ENCODE measurements at regions not wholly inside any gene's neighbourhood (a gene's known extent, or its start where the extent isn't known, plus 50 kb on each side); places are given as distances from the start of the nearest gene placed in this dataset.

DNA sequence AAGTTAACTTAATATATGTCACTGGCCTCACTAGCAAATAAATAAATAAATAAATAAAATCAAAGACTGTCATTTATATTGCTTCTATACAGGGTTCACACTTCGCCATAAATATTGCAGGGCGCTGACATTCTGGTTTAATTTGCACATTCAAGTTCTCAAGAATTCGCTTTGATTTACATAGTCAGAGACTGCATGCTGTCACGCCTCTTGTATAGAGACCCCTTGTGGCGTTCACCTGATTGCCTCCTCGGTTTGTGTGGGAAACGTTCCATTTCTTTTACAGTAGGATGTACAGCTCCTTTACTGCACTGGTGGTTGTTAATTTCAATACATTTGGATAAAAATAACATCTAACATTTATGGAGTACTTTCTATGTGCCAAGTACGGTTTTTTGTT is 71.3 kb upstream of the ADGRG2 start:
- TF ChIP-seq, protein P1, sequence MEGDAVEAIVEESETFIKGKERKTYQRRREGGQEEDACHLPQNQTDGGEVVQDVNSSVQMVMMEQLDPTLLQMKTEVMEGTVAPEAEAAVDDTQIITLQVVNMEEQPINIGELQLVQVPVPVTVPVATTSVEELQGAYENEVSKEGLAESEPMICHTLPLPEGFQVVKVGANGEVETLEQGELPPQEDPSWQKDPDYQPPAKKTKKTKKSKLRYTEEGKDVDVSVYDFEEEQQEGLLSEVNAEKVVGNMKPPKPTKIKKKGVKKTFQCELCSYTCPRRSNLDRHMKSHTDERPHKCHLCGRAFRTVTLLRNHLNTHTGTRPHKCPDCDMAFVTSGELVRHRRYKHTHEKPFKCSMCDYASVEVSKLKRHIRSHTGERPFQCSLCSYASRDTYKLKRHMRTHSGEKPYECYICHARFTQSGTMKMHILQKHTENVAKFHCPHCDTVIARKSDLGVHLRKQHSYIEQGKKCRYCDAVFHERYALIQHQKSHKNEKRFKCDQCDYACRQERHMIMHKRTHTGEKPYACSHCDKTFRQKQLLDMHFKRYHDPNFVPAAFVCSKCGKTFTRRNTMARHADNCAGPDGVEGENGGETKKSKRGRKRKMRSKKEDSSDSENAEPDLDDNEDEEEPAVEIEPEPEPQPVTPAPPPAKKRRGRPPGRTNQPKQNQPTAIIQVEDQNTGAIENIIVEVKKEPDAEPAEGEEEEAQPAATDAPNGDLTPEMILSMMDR (IDR thresholded peaks at IDR 0.05), result no peak
- TF ChIP-seq MYC (IDR thresholded peaks at IDR 0.05; ENCODE audit: borderline replicate concordance, low read length), result no peak
- TF ChIP-seq, protein P2, sequence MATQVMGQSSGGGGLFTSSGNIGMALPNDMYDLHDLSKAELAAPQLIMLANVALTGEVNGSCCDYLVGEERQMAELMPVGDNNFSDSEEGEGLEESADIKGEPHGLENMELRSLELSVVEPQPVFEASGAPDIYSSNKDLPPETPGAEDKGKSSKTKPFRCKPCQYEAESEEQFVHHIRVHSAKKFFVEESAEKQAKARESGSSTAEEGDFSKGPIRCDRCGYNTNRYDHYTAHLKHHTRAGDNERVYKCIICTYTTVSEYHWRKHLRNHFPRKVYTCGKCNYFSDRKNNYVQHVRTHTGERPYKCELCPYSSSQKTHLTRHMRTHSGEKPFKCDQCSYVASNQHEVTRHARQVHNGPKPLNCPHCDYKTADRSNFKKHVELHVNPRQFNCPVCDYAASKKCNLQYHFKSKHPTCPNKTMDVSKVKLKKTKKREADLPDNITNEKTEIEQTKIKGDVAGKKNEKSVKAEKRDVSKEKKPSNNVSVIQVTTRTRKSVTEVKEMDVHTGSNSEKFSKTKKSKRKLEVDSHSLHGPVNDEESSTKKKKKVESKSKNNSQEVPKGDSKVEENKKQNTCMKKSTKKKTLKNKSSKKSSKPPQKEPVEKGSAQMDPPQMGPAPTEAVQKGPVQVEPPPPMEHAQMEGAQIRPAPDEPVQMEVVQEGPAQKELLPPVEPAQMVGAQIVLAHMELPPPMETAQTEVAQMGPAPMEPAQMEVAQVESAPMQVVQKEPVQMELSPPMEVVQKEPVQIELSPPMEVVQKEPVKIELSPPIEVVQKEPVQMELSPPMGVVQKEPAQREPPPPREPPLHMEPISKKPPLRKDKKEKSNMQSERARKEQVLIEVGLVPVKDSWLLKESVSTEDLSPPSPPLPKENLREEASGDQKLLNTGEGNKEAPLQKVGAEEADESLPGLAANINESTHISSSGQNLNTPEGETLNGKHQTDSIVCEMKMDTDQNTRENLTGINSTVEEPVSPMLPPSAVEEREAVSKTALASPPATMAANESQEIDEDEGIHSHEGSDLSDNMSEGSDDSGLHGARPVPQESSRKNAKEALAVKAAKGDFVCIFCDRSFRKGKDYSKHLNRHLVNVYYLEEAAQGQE (IDR thresholded peaks at IDR 0.05), result no peak
- no peak for TF ChIP-seq ZSCAN20 (CRISPR knock-in tag; IDR thresholded peaks at IDR 0.05)
- no peak for TF ChIP-seq JUNB (IDR thresholded peaks at IDR 0.05)
